ENCODE measurements at regions not wholly inside any gene's neighbourhood (a gene's known extent, or its start where the extent isn't known, plus 50 kb on each side); places are given as distances from the start of the nearest gene placed in this dataset.

- ATAC-seq (no peak), DNase-seq (ENCODE audit: extremely low read depth in 1 of 4, low spot score in 3 of 4) (no peak), FAIRE-seq (no peak)
- Histone ChIP-seq H3K4me1 (replicated peaks in 1 of 2; ENCODE audit: control insufficient read depth in 2 of 2, insufficient read depth in 2 of 2, low read length in 2 of 2) (no peaks in the 10 kb centered on the region), H4K20me1 (replicated peaks; ENCODE audit: control insufficient read depth, insufficient read depth, low read length) (no peaks in the 10 kb centered on the region), H3K79me2 (ENCODE audit: control insufficient read depth, insufficient read depth, low read length) (no peaks in the 10 kb centered on the region), H3K9me1 (ENCODE audit: control insufficient read depth, insufficient read depth, low read length) (no peaks in the 10 kb centered on the region), H3K27me3 (ENCODE audit: control insufficient read depth in 2 of 2, insufficient read depth in 2 of 2, low read length in 2 of 2) (peaks cover 0 to 9% of the 10 kb centered on the region in 2 experiments; a peak in 3 of 5 replicates), H3K9me3 (replicated peaks; ENCODE audit: control insufficient read depth, insufficient read depth, low read depth, low read length) (no peaks in the 10 kb centered on the region), H3K4me3 (no peak overlapping the region), H3K36me3 (ENCODE audit: control insufficient read depth, insufficient read depth, low read length) (no peaks in the 10 kb centered on the region), H3K27ac (ENCODE audit: extremely low read depth, low read depth, low read length) (no peak overlapping the region), H3K4me2 (ENCODE audit: insufficient read depth, low read length) (no peak overlapping the region), H2AFZ (ENCODE audit: low read depth, low read length) (no peak overlapping the region), H3K9ac (ENCODE audit: insufficient read depth in 1 of 2, low read depth in 2 of 2, low read length in 2 of 2) (no peak overlapping the region)
- TF ChIP-seq ZNF778 (CRISPR knock-in tag; IDR thresholded peaks at IDR 0.05) (no peak), SRSF7 (optimal IDR thresholded peaks at IDR 0.05; ENCODE audit: low read depth, low read length) (no peak), GTF2B (IDR thresholded peaks at IDR 0.05; ENCODE audit: extremely low read depth, insufficient read length) (no peak), GMEB1 (CRISPR knock-in tag; IDR thresholded peaks at IDR 0.05) (no peak), ZNF263 (CRISPR knock-in tag; IDR thresholded peaks at IDR 0.05; ENCODE audit: borderline replicate concordance) (no peak), ZC3H11A (IDR thresholded peaks at IDR 0.05; ENCODE audit: low read depth, low read length) (no peak), PCBP2 (IDR thresholded peaks at IDR 0.05; ENCODE audit: low read depth, low read length, poor library complexity, severe bottlenecking) (no peak), HDAC1 (IDR thresholded peaks at IDR 0.05) (no peak), RBM34 (IDR thresholded peaks at IDR 0.05; ENCODE audit: borderline replicate concordance, insufficient read depth, low read length) (no peak), ZBTB17 (CRISPR knock-in tag; IDR thresholded peaks at IDR 0.05) (no peak)
- in situ Hi-C loops (cut with MboI): no loop called here
- WGBS (ENCODE audit: insufficient coverage, low coverage, missing lambda C conversion rate): 2% methylated on average over 13 of the region's 13 CpGs
- ChIA-PET CTCF (ENCODE audit: low intra/inter-chr PET ratio) (no interaction called here), POLR2A (no interaction called here)
- no TSS peak for BruUV-seq (replicated peaks)
- intact Hi-C loops (cut with micrococcal nuclease): no loop called here
These were observed 177.7 kb upstream of the IRS2 start for GRCh38 chr13:109963960-109964563.
